ENCODE measurements at regions not wholly inside any gene's neighbourhood (a gene's known extent, or its start where the extent isn't known, plus 50 kb on each side); places are given as distances from the start of the nearest gene placed in this dataset.

- TF ChIP-seq CTCF (conservative IDR thresholded peaks at IDR 0.05; ENCODE audit: low read length) (no peak), EZH2phosphoT487 (IDR thresholded peaks at IDR 0.05; ENCODE audit: borderline replicate concordance) (no peak)
Observed at GRCh38 chr3:98962189-98962930, 60.9 kb upstream of the DCBLD2 start.
